SK-N-SH treated with all-trans-retinoic acid at 6 μM for 48 hours (cell line): ENCODE measurements at regions not wholly inside any gene's neighbourhood (a gene's known extent, or its start where the extent isn't known, plus 50 kb on each side); places are given as distances from the start of the nearest gene placed in this dataset.

Experiments
- ARNTL ChIP-seq: fragments of 450-650 bp; formaldehyde crosslinking; IDR thresholded peaks from 2 replicates; pipeline ENCODE4 v1.5.0; 2020; ENCODE audit warnings: low read depth, mild to moderate bottlenecking, moderate library complexity, borderline replicate concordance
- CREB5 ChIP-seq: fragments of 250-450 bp; sonication (Bioruptor Pico); IDR thresholded peaks from 2 replicates; pipeline ENCODE4 v1.5.1; 2020; ENCODE audit warnings: low read depth, mild to moderate bottlenecking, moderate library complexity
- CSRNP3 ChIP-seq: fragments of 250-450 bp; sonication (Bioruptor Pico); IDR thresholded peaks from 2 replicates; pipeline ENCODE4 v1.5.1; 2021; ENCODE audit warnings: mild to moderate bottlenecking, moderate library complexity
- ESRRG ChIP-seq: fragments of 250-450 bp; sonication (Bioruptor Pico); IDR thresholded peaks from 2 replicates; pipeline ENCODE4 v1.6.1; 2021; ENCODE audit warnings: mild to moderate bottlenecking
- GLIS3 ChIP-seq: fragments of 250-450 bp; sonication (Bioruptor Pico); IDR thresholded peaks from 2 replicates; pipeline ENCODE4 v1.5.0; 2020; ENCODE audit warnings: mild to moderate bottlenecking, moderate library complexity
- ISL1 ChIP-seq: fragments of 250-450 bp; sonication (Bioruptor Pico); IDR thresholded peaks from 2 replicates; pipeline ENCODE4 v2.1.2; 2022; ENCODE audit warnings: mild to moderate bottlenecking, moderate library complexity
- OSR1 ChIP-seq: fragments of 250-450 bp; sonication (Bioruptor Pico); IDR thresholded peaks from 2 replicates; pipeline ENCODE4 v1.8.0; 2022; ENCODE audit warnings: moderate library complexity, mild to moderate bottlenecking, inconsistent platforms
- PATZ1 ChIP-seq: fragments of 250-450 bp; sonication (Bioruptor Pico); IDR thresholded peaks from 2 replicates; pipeline ENCODE4 v1.8.0; 2020; ENCODE audit warnings: mild to moderate bottlenecking, moderate library complexity, borderline replicate concordance
- SNAI2 ChIP-seq: fragments of 250-450 bp; sonication (Bioruptor Pico); IDR thresholded peaks from 2 replicates; pipeline ENCODE4 v1.5.0; 2020; ENCODE audit warnings: mild to moderate bottlenecking, moderate library complexity
- TSHZ2 ChIP-seq: fragments of 250-450 bp; sonication (Bioruptor Pico); IDR thresholded peaks from 2 replicates; pipeline ENCODE4 v1.5.0; 2020; ENCODE audit warnings: mild to moderate bottlenecking, moderate library complexity
- ZFP3 ChIP-seq: fragments of 250-450 bp; sonication (Bioruptor Pico); IDR thresholded peaks from 2 replicates; pipeline ENCODE4 v1.5.0; 2020; ENCODE audit warnings: mild to moderate bottlenecking, moderate library complexity
- ZFP30 ChIP-seq: fragments of 450-650 bp; formaldehyde crosslinking; IDR thresholded peaks from 2 replicates; pipeline ENCODE4 v1.5.0; 2022; ENCODE audit warnings: mild to moderate bottlenecking, moderate library complexity
- ZNF70 ChIP-seq: fragments of 450-650 bp; formaldehyde crosslinking; IDR thresholded peaks from 2 replicates; pipeline ENCODE4 v1.5.0; 2020; ENCODE audit warnings: mild to moderate bottlenecking, moderate library complexity

GRCh38 chr11:121999651-122000050, 116.4 kb downstream of the BLID start:
- TF ChIP-seq SNAI2 (CRISPR knock-in tag) (no peak), PATZ1 (CRISPR knock-in tag) (no peak), CSRNP3 (CRISPR knock-in tag) (no peak), ESRRG (CRISPR knock-in tag) (no peak), GLIS3 (CRISPR knock-in tag) (no peak), ZFP3 (CRISPR knock-in tag) (no peak), ZNF70 (no peak), OSR1 (CRISPR knock-in tag) (no peak), ISL1 (CRISPR knock-in tag) (no peak), CREB5 (CRISPR knock-in tag) (no peak), ARNTL (CRISPR knock-in tag) (no peak), TSHZ2 (CRISPR knock-in tag) (no peak), ZFP30 (CRISPR knock-in tag) (no peak)
